Subcutaneous abdominal adipose tissue (tissue), 5 donors: ENCODE measurements at regions not wholly inside any gene's neighbourhood (a gene's known extent, or its start where the extent isn't known, plus 50 kb on each side); places are given as distances from the start of the nearest gene placed in this dataset.

ENCODE experiments used
- H3K27ac ChIP-seq: one replicate; pipeline ENCODE4 v1.7.0; 2013; ENCODE audit warnings: low read depth, mild to moderate bottlenecking, inconsistent platforms, low read length, moderate library complexity
- H3K27me3 ChIP-seq, 5 donors: one replicate each; pipeline ENCODE4 v1.7.0; 2013; ENCODE audit warnings: low read length in 5 of 5, inconsistent platforms in 1 of 5; ENCODE audit not compliant: control insufficient read depth in 5 of 5, insufficient read depth in 4 of 5
- H3K36me3 ChIP-seq, 5 donors: one replicate each; pipeline ENCODE4 v1.7.0; 2013; ENCODE audit warnings: low read length in 5 of 5; ENCODE audit not compliant: control insufficient read depth in 5 of 5, insufficient read depth in 5 of 5
- H3K4me1 ChIP-seq, 5 donors: one replicate each; pipeline ENCODE4 v1.7.0; 2013; ENCODE audit warnings: low read length in 5 of 5, mild to moderate bottlenecking in 3 of 5, moderate library complexity in 1 of 5; ENCODE audit not compliant: control insufficient read depth in 5 of 5, insufficient read depth in 5 of 5
- H3K4me3 ChIP-seq, 5 donors: one replicate each; pipeline ENCODE4 v1.7.0; 2013; ENCODE audit warnings: low read length in 5 of 5, low read depth in 1 of 5
- H3K9ac ChIP-seq, 5 donors: one replicate each; pipeline ENCODE4 v1.7.0; 2013; ENCODE audit warnings: low read length in 5 of 5, mild to moderate bottlenecking in 4 of 5, moderate library complexity in 3 of 5
- H3K9me3 ChIP-seq, 5 donors: one replicate each; pipeline ENCODE4 v1.7.0; 2013; ENCODE audit warnings: low read length in 5 of 5; ENCODE audit not compliant: control insufficient read depth in 5 of 5
- donor health status: healthy.
- donor health status: healthy.
- donor health status: healthy.
- donor health status: healthy.
- donor health status: healthy.

DNA sequence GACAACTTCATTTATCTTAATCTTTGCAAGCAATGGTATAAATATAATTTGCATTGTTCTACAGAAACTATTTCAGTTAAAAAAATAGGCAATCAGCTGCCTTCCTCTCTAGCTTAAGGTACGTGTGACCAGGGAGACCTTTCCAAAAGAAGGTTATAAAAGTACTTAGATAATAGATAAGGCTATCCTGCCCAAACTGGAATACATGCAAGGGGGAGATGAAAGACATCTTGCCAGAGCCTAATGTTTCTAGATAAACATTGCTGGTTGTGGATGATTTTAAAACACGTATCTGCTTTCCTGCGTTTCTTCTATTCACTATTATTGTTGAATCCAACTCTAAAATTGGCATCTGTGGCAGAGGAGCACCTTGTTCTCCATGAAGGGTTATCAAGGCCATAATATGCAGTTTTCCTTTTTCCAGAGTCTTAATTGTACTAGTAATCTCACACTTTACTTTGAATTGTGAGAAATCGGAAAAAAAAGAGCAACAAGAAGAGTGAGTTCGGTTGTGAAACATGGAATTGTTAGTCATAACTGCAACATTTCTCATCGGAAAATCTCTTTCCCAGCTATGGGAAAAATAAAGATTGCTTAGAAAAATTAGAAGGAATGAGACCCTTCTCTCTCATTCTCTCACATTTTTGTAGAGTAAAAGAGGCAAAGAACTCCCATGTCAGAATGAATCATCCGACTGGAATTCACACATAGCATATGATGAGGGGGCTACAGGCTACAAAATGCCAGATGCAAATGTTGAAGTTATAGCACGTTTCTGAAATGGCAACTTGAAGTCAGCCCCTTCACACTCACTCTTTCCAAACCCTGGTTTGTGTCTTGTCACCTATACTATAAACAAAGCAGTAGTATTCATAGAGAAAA is 936.1 kb upstream of the NR2F2 start:
- H3K4me1 ChIP-seq: no peaks in the 10 kb centered on the region
- H3K27me3 ChIP-seq: no peaks in the 10 kb centered on the region
- H3K4me3 ChIP-seq: no peak overlapping the region
- no peak overlapping the region for H3K9ac ChIP-seq
- H3K27ac ChIP-seq: no peak overlapping the region
- H3K36me3 ChIP-seq: no peaks in the 10 kb centered on the region
- peaks cover 0 to 12% (median 2%) of the 10 kb centered on the region in 5 donors for H3K9me3 ChIP-seq

DNA sequence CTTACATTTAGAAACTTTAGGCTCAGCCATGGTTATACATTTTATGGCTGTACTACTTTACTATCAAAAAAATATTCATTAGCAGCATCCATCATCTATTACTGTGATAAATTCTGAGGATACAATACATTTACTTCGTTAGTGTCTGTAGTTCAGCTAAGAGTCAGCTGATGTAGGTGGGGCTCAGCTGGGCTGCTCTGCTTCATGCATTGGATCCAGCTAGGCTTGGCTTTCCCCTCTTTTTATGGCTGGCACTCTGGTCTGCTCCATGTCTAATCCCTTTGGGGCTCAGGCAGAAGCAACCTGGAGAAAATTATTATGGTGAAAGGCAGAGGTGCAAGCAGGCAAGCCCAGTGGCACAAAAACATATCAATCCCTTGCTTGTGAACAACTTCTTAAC is 930.1 kb upstream of the NR2F2 start:
- no peak overlapping the region for H3K9ac ChIP-seq
- H3K9me3 ChIP-seq: no peaks in the 10 kb centered on the region
- no peak overlapping the region for H3K27ac ChIP-seq
- no peaks in the 10 kb centered on the region for H3K36me3 ChIP-seq
- H3K4me3 ChIP-seq: no peak overlapping the region
- H3K4me1 ChIP-seq: no peaks in the 10 kb centered on the region
- H3K27me3 ChIP-seq: no peaks in the 10 kb centered on the region

DNA sequence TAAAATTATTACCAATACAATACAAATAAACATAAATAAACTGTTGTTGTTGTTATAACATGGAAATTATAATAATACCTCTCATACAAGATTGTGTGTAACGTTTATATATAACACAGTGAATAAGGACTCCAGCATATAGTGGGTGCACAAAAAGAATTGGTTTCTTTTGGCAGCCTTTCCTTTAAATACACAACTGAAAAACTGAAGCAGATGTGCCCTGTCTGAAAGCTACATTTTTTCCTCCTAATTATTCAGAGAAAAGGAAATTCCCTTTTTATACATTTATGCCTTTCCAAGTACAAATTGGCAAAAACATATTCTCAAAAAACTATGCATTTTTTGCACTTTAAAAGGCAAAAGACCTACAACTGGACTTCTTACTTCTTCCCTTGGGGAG is 928.9 kb upstream of the NR2F2 start:
- Histone ChIP-seq H3K4me1 (no peaks in the 10 kb centered on the region), H3K27me3 (no peaks in the 10 kb centered on the region), H3K27ac (no peak overlapping the region), H3K9me3 (no peaks in the 10 kb centered on the region), H3K36me3 (no peaks in the 10 kb centered on the region), H3K4me3 (no peak overlapping the region), H3K9ac (no peak overlapping the region)

DNA sequence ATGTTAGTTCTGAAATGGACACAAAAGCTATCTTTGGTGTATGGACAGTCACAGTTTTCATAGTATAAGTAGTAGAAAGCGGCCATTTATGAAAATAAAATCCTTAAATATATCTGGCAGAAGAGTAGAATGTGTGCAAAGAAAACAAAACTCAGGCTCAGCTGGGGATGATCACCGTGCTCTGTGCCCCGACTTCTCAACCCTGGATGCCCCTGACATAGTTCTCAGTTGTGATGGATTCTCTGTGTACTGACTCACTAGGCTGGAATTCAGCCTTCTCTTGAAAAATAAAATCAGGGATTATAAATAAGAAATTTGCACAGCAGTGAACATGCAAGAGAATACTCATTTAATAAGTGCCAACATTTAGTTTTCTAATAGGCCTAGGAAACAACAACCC is 925.1 kb upstream of the NR2F2 start:
- no peaks in the 10 kb centered on the region for H3K36me3 ChIP-seq
- H3K4me3 ChIP-seq: no peak overlapping the region
- H3K27me3 ChIP-seq: no peaks in the 10 kb centered on the region
- H3K4me1 ChIP-seq: no peaks in the 10 kb centered on the region
- H3K9me3 ChIP-seq: no peaks in the 10 kb centered on the region
- no peak overlapping the region for H3K27ac ChIP-seq
- H3K9ac ChIP-seq: no peak overlapping the region

DNA sequence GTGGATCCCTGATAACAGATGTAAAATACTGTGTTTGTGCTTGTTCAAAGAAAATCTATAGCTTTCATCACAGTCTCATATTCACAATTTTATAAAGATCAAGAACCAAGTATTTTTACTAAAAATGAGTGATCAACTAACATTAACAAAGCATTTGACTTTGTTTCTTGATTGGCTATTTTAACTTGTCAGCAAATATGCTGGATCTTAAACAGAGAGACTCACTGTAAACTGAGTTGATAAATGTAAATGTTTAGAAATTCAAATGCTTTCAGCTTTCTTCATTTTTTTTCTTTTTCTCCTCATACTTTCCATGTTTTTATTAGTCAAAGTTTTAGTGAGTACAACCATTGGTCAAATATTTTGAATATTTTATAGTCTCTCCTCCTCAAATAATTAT is 923.0 kb upstream of the NR2F2 start:
- no peaks in the 10 kb centered on the region for H3K4me1 ChIP-seq
- no peak overlapping the region for H3K4me3 ChIP-seq
- no peak overlapping the region for H3K27ac ChIP-seq
- H3K36me3 ChIP-seq: no peaks in the 10 kb centered on the region
- H3K9me3 ChIP-seq: no peaks in the 10 kb centered on the region
- no peaks in the 10 kb centered on the region for H3K27me3 ChIP-seq
- no peak overlapping the region for H3K9ac ChIP-seq

DNA sequence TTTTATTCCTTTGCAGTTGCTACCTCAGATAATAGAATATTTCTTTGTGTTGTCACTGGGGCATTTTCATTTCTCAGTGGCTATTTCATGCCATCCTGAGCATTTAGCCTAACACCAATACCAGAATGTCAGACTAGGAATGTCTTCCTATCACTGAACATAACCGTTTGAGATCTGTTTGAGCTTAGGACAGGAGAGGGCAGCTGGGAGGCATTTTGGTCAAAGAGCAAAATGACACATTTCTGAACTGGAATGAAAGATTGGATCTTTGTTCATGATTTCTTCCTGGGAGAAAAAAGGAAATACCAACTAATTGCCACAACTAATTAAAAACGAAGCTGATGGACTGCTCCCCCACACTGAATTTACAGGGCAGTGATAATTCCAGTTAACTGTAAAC is 921.3 kb upstream of the NR2F2 start:
- no peaks in the 10 kb centered on the region for H3K36me3 ChIP-seq
- H3K4me3 ChIP-seq: no peak overlapping the region
- H3K27me3 ChIP-seq: no peaks in the 10 kb centered on the region
- H3K27ac ChIP-seq: no peak overlapping the region
- H3K9ac ChIP-seq: no peak overlapping the region
- H3K4me1 ChIP-seq: no peaks in the 10 kb centered on the region
- H3K9me3 ChIP-seq: no peaks in the 10 kb centered on the region

DNA sequence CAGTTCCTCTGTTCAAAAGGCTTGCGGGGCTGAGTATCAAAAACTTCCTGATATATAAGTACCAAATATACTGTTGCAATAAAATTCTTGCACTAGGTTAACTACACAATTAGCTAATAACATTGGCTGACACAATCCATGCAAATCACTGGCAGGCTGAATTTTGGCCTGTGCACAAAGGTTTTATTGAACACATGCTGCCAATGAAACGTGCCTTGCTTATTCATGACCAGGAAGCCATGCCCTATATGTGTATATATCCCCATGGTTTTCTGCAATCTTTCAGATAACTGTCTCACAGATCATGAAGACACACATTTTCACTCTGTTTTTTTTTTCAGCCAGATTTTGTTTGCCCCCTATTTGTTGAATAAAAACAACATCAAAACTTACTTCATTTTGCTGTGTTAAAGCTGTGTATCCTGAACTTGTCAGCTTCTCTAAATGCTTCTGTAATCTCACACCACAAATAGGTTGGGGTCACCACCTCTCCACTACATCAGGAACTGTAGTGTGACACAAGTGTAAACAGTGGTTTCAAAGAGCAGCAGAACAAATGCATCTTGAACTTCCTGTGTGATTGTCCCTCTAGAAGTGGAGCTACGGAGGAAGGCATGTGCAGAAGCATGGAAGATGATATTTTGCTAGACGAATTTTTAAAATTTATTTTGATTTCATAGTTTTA is 920.7 kb upstream of the NR2F2 start:
- Histone ChIP-seq H3K36me3 (no peaks in the 10 kb centered on the region), H3K4me3 (no peak overlapping the region), H3K9me3 (no peaks in the 10 kb centered on the region), H3K9ac (no peak overlapping the region), H3K27me3 (no peaks in the 10 kb centered on the region), H3K27ac (no peak overlapping the region), H3K4me1 (no peaks in the 10 kb centered on the region)

DNA sequence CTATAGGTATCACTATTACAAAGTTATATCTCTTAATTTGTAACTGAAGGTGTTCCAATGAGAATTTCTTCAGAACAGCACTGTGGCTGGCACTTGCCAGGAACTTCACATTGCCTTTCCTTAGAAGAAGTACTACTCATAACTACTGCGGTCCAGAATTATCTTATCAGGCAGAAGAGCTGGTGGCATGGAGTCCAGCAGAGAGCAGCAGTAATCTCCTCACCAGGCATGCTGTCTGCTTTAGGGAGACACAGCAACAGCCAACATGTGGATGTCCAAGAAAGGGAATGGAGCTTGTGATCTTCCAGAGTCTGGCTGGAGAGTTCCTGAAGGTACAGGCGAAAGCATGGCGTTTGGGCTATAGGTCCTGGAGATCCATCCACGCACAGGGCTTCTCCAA is 919.7 kb upstream of the NR2F2 start:
- no peaks in the 10 kb centered on the region for H3K4me1 ChIP-seq
- H3K27me3 ChIP-seq: no peaks in the 10 kb centered on the region
- H3K4me3 ChIP-seq: no peak overlapping the region
- H3K27ac ChIP-seq: no peak overlapping the region
- H3K9me3 ChIP-seq: no peaks in the 10 kb centered on the region
- H3K9ac ChIP-seq: no peak overlapping the region
- H3K36me3 ChIP-seq: no peaks in the 10 kb centered on the region

DNA sequence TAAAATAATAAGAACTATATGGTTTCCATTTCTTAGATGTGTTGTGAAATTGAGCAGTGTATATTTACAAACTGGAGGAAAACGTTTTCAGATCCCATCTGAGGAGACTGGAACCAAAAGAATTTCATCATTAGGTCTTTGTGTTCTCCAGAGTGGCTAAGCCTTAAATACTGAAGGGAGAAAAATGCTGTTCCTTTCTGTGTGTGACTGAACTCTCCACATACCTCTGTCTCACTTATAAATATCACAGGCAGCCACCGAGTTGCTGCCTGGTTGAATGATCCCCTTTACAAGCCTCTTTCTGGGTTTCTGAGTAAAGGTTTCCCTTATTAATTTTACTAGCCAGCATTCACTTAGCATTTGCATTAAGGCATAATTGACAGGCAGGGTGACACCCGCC is 913.9 kb upstream of the NR2F2 start:
- H3K9ac ChIP-seq: no peak overlapping the region
- no peaks in the 10 kb centered on the region for H3K36me3 ChIP-seq
- no peak overlapping the region for H3K4me3 ChIP-seq
- no peaks in the 10 kb centered on the region for H3K27me3 ChIP-seq
- no peaks in the 10 kb centered on the region for H3K4me1 ChIP-seq
- no peak overlapping the region for H3K27ac ChIP-seq
- no peaks in the 10 kb centered on the region for H3K9me3 ChIP-seq

DNA sequence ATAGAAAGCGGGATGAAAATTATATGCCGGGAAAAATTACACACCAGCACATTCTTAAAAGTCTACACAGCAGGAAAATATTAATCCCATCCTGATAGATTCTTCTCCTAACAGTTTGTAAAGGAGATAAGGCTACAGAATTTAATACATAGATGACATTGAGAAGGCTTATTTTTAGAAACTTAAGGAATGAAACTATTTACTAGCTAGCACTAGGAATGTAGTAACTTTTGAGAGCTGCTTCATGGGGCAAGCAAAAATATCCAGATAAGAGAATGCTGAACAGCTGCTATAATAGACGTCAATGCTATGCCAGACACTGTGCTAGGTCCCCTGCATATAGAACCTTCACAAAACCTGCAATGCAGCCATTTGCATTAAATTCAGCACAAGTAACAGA is 912.7 kb upstream of the NR2F2 start:
- H3K9me3 ChIP-seq: peaks cover 0 to 4% (median 0%) of the 10 kb centered on the region in 5 donors
- no peaks in the 10 kb centered on the region for H3K27me3 ChIP-seq
- no peak overlapping the region for H3K27ac ChIP-seq
- H3K36me3 ChIP-seq: no peaks in the 10 kb centered on the region
- H3K4me3 ChIP-seq: no peak overlapping the region
- no peak overlapping the region for H3K9ac ChIP-seq
- no peaks in the 10 kb centered on the region for H3K4me1 ChIP-seq
